ENCODE measurements at regions not wholly inside any gene's neighbourhood (a gene's known extent, or its start where the extent isn't known, plus 50 kb on each side); places are given as distances from the start of the nearest gene placed in this dataset.

- TF ChIP-seq, protein P1, sequence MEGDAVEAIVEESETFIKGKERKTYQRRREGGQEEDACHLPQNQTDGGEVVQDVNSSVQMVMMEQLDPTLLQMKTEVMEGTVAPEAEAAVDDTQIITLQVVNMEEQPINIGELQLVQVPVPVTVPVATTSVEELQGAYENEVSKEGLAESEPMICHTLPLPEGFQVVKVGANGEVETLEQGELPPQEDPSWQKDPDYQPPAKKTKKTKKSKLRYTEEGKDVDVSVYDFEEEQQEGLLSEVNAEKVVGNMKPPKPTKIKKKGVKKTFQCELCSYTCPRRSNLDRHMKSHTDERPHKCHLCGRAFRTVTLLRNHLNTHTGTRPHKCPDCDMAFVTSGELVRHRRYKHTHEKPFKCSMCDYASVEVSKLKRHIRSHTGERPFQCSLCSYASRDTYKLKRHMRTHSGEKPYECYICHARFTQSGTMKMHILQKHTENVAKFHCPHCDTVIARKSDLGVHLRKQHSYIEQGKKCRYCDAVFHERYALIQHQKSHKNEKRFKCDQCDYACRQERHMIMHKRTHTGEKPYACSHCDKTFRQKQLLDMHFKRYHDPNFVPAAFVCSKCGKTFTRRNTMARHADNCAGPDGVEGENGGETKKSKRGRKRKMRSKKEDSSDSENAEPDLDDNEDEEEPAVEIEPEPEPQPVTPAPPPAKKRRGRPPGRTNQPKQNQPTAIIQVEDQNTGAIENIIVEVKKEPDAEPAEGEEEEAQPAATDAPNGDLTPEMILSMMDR (conservative IDR thresholded peaks at IDR 0.05): no peak
- TF ChIP-seq ZFX (IDR thresholded peaks at IDR 0.05): no peak
Measured at GRCh38 chr18:4641771-4642368, 186.8 kb upstream of the DLGAP1 start.

Data from C4-2B (cell line).